K562 (cell line): ENCODE measurements at regions not wholly inside any gene's neighbourhood (a gene's known extent, or its start where the extent isn't known, plus 50 kb on each side); places are given as distances from the start of the nearest gene placed in this dataset.

Source experiments
- CXXC5 ChIP-seq: fragments of 250-450 bp; sonication (Bioruptor Pico); IDR thresholded peaks from 2 replicates; pipeline ENCODE4 v1.8.0; 2022; ENCODE audit warnings: inconsistent platforms, mild to moderate bottlenecking, moderate library complexity
- ZBTB17 ChIP-seq: fragments of 450-650 bp; formaldehyde crosslinking; IDR thresholded peaks from 2 replicates; pipeline ENCODE4 v1.4.0; 2020; ENCODE audit warnings: mild to moderate bottlenecking
- ZNF764 ChIP-seq: fragments of 250-450 bp; sonication (Bioruptor Pico); IDR thresholded peaks from 2 replicates; pipeline ENCODE4 v1.4.0; 2020; ENCODE audit warnings: low read depth, mild to moderate bottlenecking, moderate library complexity

GRCh38 chr4:115287426-115287825 lies 174.0 kb upstream of the NDST4 start:
- TF ChIP-seq ZNF764 (CRISPR knock-in tag) (no peak), CXXC5 (CRISPR knock-in tag) (no peak), ZBTB17 (CRISPR knock-in tag) (no peak)
